H9 (cell line): ENCODE measurements at regions not wholly inside any gene's neighbourhood (a gene's known extent, or its start where the extent isn't known, plus 50 kb on each side); places are given as distances from the start of the nearest gene placed in this dataset.

Experiments used
- DNase-seq: peaks from one replicate; pipeline ENCODE4 v3.0.0-alpha.2; 2017
- H2AFZ ChIP-seq: one replicate; pipeline ENCODE4 v1.6.1; 2013; ENCODE audit warnings: mild to moderate bottlenecking, low read length, control low read depth, moderate library complexity
- H2AK5ac ChIP-seq: 2 replicates; pipeline ENCODE4 v1.6.1; 2013; ENCODE audit warnings: low read length, control low read depth, mixed read lengths; ENCODE audit not compliant: insufficient read length
- H2BK120ac ChIP-seq: one replicate; pipeline ENCODE4 v1.6.1; 2013; ENCODE audit warnings: low read depth, mild to moderate bottlenecking, low read length, control low read depth, inconsistent platforms; ENCODE audit not compliant: poor library complexity, severe bottlenecking
- H2BK12ac ChIP-seq: 2 replicates; pipeline ENCODE4 v1.6.1; 2013; ENCODE audit warnings: low read length, control low read depth, mixed read lengths, low read depth; ENCODE audit not compliant: insufficient read length
- H2BK15ac ChIP-seq: 2 replicates; pipeline ENCODE4 v1.6.1; 2013; ENCODE audit warnings: low read depth, low read length, control low read depth
- H2BK20ac ChIP-seq: one replicate; pipeline ENCODE4 v1.6.1; 2013; ENCODE audit warnings: low read depth, mild to moderate bottlenecking, low read length, control low read depth, inconsistent platforms; ENCODE audit not compliant: poor library complexity, severe bottlenecking
- H2BK5ac ChIP-seq: 2 replicates; pipeline ENCODE4 v1.6.1; 2013; ENCODE audit warnings: low read length, control low read depth, mixed read lengths; ENCODE audit not compliant: insufficient read length
- H3K14ac ChIP-seq: 2 replicates; pipeline ENCODE4 v1.6.1; 2013; ENCODE audit warnings: low read length, control low read depth; ENCODE audit not compliant: insufficient read depth
- H3K18ac ChIP-seq: 2 replicates; pipeline ENCODE4 v1.6.1; 2013; ENCODE audit warnings: low read depth, mild to moderate bottlenecking, mixed read lengths, low read length, control low read depth; ENCODE audit not compliant: insufficient read length
- H3K23ac ChIP-seq: 2 replicates; pipeline ENCODE4 v1.6.1; 2013; ENCODE audit warnings: low read length, control low read depth, mixed read lengths, low read depth; ENCODE audit not compliant: insufficient read length
- H3K23me2 ChIP-seq: 2 replicates; pipeline ENCODE4 v1.6.1; 2013; ENCODE audit warnings: low read depth, mild to moderate bottlenecking, mixed read lengths, low read length, control low read depth; ENCODE audit not compliant: insufficient read length, poor library complexity, severe bottlenecking
- H3K27ac ChIP-seq: 2 replicates; pipeline ENCODE4 v1.5.1; 2013; ENCODE audit warnings: low read length, control low read depth, mixed read lengths, low read depth; ENCODE audit not compliant: insufficient read length
- H3K27me3 ChIP-seq: 2 replicates; pipeline ENCODE4 v1.6.1; 2013; ENCODE audit warnings: low read length, control low read depth, inconsistent platforms; ENCODE audit not compliant: insufficient read depth
- H3K4ac ChIP-seq: 2 replicates; pipeline ENCODE4 v1.6.1; 2013; ENCODE audit warnings: low read depth, mild to moderate bottlenecking, control low read depth, inconsistent platforms, low read length, moderate library complexity
- H3K4me1 ChIP-seq: 2 replicates; pipeline ENCODE4 v1.6.1; 2013; ENCODE audit warnings: low read length, control low read depth, inconsistent platforms; ENCODE audit not compliant: insufficient read depth
- H3K4me2 ChIP-seq: 2 replicates; pipeline ENCODE4 v1.6.1; 2013; ENCODE audit warnings: low read length, control low read depth, mixed read lengths; ENCODE audit not compliant: insufficient read length, insufficient read depth
- H3K56ac ChIP-seq: 2 replicates; pipeline ENCODE4 v1.6.1; 2013; ENCODE audit warnings: low read depth, mild to moderate bottlenecking, mixed read lengths, low read length, control low read depth; ENCODE audit not compliant: insufficient read length
- H3K79me1 ChIP-seq: 2 replicates; pipeline ENCODE4 v1.6.1; 2013; ENCODE audit warnings: low read depth, mild to moderate bottlenecking, moderate library complexity, low read length, control low read depth, inconsistent platforms; ENCODE audit not compliant: insufficient read depth, poor library complexity, severe bottlenecking
- H3K79me2 ChIP-seq: 2 replicates; pipeline ENCODE4 v1.6.1; 2013; ENCODE audit warnings: low read length, control low read depth, inconsistent platforms; ENCODE audit not compliant: insufficient read depth
- H3K9ac ChIP-seq: 2 replicates; pipeline ENCODE4 v1.6.1; 2013; ENCODE audit warnings: low read length, control low read depth, mixed read lengths; ENCODE audit not compliant: insufficient read length; ENCODE audit errors: extremely low read depth
- H3K9me3 ChIP-seq: one replicate; pipeline ENCODE4 v1.6.1; 2013; ENCODE audit warnings: low read depth, low read length, inconsistent platforms; ENCODE audit not compliant: control insufficient read depth
- H3T11ph ChIP-seq: one replicate; pipeline ENCODE4 v1.6.1; 2013; ENCODE audit warnings: mild to moderate bottlenecking, low read length, control low read depth, inconsistent platforms
- H4K20me1 ChIP-seq: one replicate; pipeline ENCODE4 v1.6.1; 2013; ENCODE audit not compliant: control insufficient read depth, insufficient read length, insufficient read depth
- H4K5ac ChIP-seq: 2 replicates; pipeline ENCODE4 v1.6.1; 2013; ENCODE audit warnings: low read depth, mild to moderate bottlenecking, mixed read lengths, low read length, control low read depth; ENCODE audit not compliant: insufficient read length
- H4K8ac ChIP-seq: replicated peaks from 2 replicates; pipeline ENCODE4 v1.6.1; 2013; ENCODE audit warnings: low read length, control low read depth, mixed read lengths, low read depth; ENCODE audit not compliant: insufficient read length
- H4K91ac ChIP-seq: 2 replicates; pipeline ENCODE4 v1.6.1; 2013; ENCODE audit warnings: low read depth, mild to moderate bottlenecking, moderate library complexity, mixed read lengths, low read length, control low read depth; ENCODE audit not compliant: insufficient read length
- H3K27ac Mint-ChIP-seq, 3 experiments: 2 replicates in 2 of 3; 3 replicates in 1 of 3; pipeline ENCODE4 v1.8.0; 2020 to 2021; ENCODE audit warnings: mixed read lengths in 3 of 3, mild to moderate bottlenecking in 1 of 3, moderate library complexity in 1 of 3
- H3K27me3 Mint-ChIP-seq: 2 replicates; pipeline ENCODE4 v1.8.0; 2021; ENCODE audit warnings: low read depth, mild to moderate bottlenecking, moderate library complexity, mixed read lengths
- H3K36me3 Mint-ChIP-seq, 3 experiments: 2 replicates in 2 of 3; 3 replicates in 1 of 3; pipeline ENCODE4 v1.8.0; 2020 to 2021; ENCODE audit warnings: low read depth in 3 of 3, mixed read lengths in 3 of 3; ENCODE audit not compliant: insufficient read depth in 1 of 3
- H3K4me1 Mint-ChIP-seq, 2 experiments: 2 replicates each; pipeline ENCODE4 v1.8.0; 2020; ENCODE audit warnings: mixed read lengths in 2 of 2
- H3K4me3 Mint-ChIP-seq, 2 experiments: 2 replicates in 1 of 2; 3 replicates in 1 of 2; pipeline ENCODE4 v1.8.0; 2020 to 2021; ENCODE audit warnings: mild to moderate bottlenecking in 2 of 2, mixed read lengths in 2 of 2, moderate library complexity in 1 of 2
- H3K9me3 Mint-ChIP-seq, 2 experiments: 2 replicates in 1 of 2; 3 replicates in 1 of 2; pipeline ENCODE4 v1.8.0; 2020; ENCODE audit warnings: mild to moderate bottlenecking in 2 of 2, mixed read lengths in 2 of 2, moderate library complexity in 1 of 2
- WGBS: extraction: QIAGEN DNeasy Blood & Tissue Kit; methylation state at CpG from one replicate; pipeline ENCODE4 v1.1.7; 2013; ENCODE audit warnings: missing lambda C conversion rate, low lambda C conversion rate, mixed read lengths; ENCODE audit not compliant: insufficient read length; ENCODE audit errors: extremely low coverage; 5-methylcytosine and 5-hydroxymethylcytosine counted together
- TF ChIP-seq, protein P1 (sequence below): fragments of 200-600 bp; sonication (generic); conservative IDR thresholded peaks from 3 replicates; pipeline ENCODE4 v1.8.0; 2021; ENCODE audit warnings: antibody characterized with exemption, mild to moderate bottlenecking

DNA sequence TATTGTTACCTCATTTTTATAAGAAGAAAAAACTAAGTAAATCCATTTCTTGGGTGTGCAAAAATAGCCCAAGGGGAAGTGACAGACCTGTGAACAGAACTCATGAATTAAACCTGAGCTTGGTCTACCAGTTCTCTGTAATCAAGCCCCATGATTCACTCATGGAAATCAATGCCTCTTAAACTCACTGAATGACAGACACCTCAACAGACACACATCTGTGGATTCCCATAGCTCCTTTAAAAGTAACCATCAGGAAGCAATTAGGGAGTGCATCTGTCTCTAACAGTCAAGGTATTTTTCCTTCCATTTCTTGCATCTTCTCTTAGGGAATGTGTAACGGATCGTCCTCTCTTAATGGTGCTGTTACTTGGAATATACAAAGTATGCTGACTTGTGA, 215.0 kb upstream of the EEA1 start:
- Histone ChIP-seq H3K79me1 (no peaks in the 10 kb centered on the region), H3K18ac (no peak overlapping the region), H3K79me2 (no peaks in the 10 kb centered on the region), H3K23me2 (no peaks in the 10 kb centered on the region), H3K56ac (no peak overlapping the region), H4K8ac (no peak overlapping the region), H3K27me3 (no peaks in the 10 kb centered on the region), H2BK15ac (no peak overlapping the region), H3K27ac (no peak overlapping the region), H3K14ac (no peak overlapping the region), H2BK5ac (no peak overlapping the region), H3K4me1 (no peaks in the 10 kb centered on the region), H3K9me3 (no peaks in the 10 kb centered on the region), H4K20me1 (no peaks in the 10 kb centered on the region), H2AK5ac (no peak overlapping the region), H3T11ph (no peak overlapping the region), H2BK12ac (no peak overlapping the region), H3K23ac (no peak overlapping the region), H4K5ac (no peak overlapping the region), H2BK20ac (no peak overlapping the region), H4K91ac (no peak overlapping the region), H3K9ac (no peak overlapping the region), H3K4me2 (no peak overlapping the region), H2BK120ac (no peak overlapping the region), H3K4ac (no peak overlapping the region), H2AFZ (no peak overlapping the region)
- WGBS = no CpG with 5 or more reads among the region's 2 CpGs
- Mint-ChIP-seq H3K4me3 (no peak overlapping the region), H3K4me1 (no peaks in the 10 kb centered on the region), H3K27ac (no peak overlapping the region), H3K9me3 (no peaks in the 10 kb centered on the region), H3K36me3 (no peaks in the 10 kb centered on the region), H3K27me3 (no peaks in the 10 kb centered on the region; the same call in 1 of the 2 replicates)
- TF ChIP-seq, protein P1, sequence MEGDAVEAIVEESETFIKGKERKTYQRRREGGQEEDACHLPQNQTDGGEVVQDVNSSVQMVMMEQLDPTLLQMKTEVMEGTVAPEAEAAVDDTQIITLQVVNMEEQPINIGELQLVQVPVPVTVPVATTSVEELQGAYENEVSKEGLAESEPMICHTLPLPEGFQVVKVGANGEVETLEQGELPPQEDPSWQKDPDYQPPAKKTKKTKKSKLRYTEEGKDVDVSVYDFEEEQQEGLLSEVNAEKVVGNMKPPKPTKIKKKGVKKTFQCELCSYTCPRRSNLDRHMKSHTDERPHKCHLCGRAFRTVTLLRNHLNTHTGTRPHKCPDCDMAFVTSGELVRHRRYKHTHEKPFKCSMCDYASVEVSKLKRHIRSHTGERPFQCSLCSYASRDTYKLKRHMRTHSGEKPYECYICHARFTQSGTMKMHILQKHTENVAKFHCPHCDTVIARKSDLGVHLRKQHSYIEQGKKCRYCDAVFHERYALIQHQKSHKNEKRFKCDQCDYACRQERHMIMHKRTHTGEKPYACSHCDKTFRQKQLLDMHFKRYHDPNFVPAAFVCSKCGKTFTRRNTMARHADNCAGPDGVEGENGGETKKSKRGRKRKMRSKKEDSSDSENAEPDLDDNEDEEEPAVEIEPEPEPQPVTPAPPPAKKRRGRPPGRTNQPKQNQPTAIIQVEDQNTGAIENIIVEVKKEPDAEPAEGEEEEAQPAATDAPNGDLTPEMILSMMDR = no peak
- no peak for DNase-seq
